Ramos (cell line): ENCODE measurements at regions not wholly inside any gene's neighbourhood (a gene's known extent, or its start where the extent isn't known, plus 50 kb on each side); places are given as distances from the start of the nearest gene placed in this dataset.

Source experiments
- in situ Hi-C: fragments of 300-500 bp; cut with MboI; formaldehyde crosslinking; loops from one replicate; pipeline ENCODE4 v1.14.3; 2022; ENCODE audit warnings: low sequenced_read_pairs; ENCODE audit not compliant: unreplicated experiment

DNA sequence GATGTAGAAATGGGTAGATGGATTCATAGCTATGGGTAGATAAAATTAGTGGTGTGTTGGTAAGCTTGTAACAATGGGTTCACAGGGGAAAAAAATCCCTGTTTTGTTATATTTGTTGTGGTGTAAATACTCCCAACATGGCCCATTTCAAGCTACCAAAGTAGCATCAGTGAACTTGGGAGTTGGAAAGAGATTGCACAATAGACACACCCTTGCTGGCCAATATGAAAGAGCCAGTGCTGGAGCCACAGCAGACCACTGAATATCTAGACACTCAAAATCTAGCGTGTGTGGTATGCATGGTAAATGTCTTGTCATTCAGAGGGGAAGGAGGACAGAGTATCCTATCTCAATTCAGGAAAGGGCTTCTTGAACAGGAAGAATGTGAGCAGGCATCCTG is 565.1 kb upstream of the SALL1 start:
- in situ Hi-C loops: no loop called here

DNA sequence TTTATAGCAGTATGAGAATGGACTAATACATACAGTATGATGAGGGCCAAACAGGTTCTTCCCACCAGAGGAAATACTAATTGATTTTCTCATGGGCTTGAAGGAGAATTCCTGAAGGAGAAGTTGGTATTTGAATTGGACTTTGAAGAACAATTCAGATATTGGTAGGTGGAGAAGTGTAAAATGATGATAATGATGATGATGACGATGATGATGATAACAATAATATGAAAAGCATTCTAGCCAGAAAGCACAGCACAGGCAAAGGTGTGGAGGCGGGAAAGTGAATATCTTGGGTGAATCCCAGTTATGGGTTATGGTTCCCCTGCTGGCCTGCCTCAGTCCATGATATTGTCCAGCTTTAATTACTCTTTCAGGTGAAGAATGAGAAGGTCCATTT is 562.4 kb upstream of the SALL1 start:
- in situ Hi-C loops: no loop called here

DNA sequence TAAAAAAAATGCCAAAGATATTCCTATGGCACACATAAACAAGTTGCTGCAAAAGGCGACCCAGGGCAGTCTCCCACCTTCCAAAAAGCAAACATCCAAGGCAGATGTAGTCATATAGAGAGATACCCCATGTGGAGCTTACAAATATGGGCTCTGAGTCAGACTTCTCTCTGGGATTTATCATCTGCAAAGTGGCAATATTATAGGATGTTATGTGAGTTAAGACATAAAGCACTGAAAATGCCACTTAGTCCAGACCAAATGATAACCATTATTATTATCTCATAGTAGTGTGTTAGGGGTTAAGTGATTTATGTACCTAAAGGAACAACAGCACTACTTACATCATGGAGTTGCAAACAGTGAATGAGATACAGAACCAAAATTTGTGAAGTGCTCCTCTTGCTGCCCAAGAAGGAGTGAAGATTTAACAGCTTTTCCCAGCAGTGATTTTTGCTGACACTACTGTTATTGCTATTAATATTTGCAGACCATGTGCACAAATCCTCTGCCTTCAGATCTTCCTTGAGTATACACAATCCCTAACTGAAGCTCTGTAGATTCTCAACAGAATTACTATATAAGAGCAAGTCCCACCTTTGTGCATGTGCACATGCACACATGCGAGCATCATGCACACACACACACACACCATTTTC is 560.0 kb upstream of the SALL1 start:
- in situ Hi-C loops: no loop called here

DNA sequence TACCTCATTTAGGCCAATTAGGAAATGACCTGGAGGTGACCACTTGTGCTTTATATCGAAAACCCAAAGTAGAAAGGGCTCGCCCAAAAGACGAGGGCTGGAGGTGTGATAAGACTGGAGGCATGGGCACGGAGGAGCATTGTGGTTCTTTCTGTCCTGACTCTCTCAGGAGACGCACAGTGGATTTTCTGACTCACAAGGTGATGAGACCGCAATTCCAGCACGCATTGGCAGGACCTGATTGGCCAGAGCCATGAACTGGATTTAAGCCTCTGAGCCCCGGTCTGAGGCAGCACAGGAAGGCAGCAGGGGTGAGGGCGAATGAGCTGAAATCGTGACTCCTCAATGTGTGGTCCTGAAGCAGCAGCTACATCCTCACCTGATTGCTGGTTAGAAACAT is 559.1 kb upstream of the SALL1 start:
- in situ Hi-C loops: no loop called here

DNA sequence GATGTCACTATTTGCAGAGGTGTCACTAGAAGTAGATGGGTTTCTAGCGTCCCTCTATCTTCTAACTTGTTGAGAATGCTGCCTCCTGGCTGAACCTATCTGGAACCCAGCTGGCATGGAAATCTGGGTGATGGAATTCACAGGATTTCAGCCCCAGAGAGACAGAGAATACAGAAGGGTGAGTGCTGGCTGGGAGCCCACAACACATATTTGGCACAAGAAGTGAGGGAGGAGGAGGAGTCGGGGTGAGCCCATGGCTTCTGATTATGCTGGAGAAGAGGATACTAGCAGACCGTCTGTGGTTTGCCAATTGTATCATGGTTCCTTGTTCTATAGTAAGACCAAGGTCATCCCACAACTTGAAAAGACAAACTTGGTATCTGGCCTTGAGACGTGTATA is 557.8 kb upstream of the SALL1 start:
- in situ Hi-C loops: no loop called here

DNA sequence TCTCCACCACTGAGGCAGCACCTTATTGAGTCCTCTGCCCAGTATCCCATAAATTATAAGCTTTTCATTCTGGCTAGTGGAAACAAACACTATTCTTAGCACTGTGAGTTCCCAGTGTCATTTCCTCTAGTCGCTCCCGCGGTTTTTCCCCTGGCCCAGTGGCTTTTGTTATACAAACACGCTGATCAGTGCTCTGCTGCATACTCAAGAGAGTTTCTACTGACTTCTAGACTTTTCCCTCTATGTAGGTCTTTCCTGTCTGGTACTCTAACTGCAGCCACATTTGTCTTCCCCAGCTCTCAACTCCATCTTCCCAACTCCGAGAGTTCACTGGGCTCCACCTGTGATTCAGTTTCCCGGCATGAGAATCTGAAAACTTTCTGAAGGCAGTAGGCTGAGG is 556.6 kb upstream of the SALL1 start:
- in situ Hi-C loops: no loop called here

DNA sequence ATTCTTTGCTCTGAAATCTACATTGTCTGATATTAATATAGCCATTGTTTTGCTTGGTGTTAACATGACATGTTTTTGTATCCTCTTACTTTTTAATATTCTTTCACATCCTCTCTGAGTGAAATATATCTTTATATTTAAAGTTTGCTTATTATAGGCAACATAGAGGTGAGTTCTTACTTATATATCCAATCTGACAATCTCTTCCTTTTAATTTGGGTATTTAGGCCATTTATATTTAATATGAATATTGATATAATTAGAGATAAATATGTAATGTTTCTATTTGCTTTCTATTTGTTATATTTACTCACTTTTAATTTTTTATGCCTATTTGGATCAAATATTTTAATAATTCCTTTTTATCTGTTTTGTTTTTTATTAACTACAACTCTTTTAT is 554.1 kb upstream of the SALL1 start:
- in situ Hi-C loops: no loop called here

DNA sequence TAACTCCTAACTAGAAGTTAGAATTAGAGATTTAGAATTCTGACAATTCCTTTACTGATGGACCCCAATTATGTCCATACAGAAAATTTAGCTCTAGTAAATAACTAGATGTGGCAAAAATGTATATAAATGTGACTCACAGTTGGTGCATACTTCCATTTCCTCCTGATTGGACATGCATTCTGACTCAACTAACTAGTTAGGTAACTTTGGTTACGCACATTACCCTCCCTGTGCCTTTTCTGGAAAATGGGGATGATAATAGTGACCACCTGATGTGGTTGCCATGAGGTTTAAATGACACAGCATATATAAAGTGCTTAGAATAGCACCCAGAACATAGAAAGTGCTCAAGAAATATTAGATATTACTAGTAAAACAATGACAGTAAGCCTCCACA is 550.0 kb upstream of the SALL1 start:
- in situ Hi-C loops: no loop called here

DNA sequence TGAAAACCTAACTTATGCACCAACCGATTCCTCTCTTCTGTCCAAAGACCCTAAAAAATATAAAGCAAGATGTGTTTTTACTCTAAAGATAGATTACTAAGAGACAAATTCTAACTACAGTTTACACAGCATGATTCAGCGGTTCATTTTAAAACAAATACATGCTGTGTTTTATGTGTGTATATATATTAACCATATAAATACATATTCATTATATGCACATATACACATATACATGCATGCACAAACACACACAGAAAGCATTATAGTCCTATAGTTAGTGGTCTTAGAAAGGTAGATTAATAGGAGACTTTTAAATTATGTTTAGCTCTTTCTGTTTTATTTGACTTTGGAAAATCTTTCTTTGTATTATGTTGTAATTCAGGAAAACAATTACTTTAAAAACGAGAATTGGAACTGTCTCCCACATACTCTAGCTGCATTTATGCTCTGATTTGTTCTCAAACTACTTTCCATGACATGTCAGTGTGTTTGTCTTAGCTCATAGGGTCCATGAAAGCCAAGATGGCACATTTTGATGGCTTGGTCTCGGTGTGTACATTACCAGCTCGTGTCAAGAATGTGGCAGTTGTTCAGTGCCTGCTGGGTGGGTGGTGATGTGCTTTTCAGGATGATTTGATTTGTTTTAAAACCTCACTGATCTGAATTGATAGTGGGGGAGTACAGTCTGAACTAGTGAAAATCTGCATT is 548.8 kb upstream of the SALL1 start:
- in situ Hi-C loops: no loop called here

DNA sequence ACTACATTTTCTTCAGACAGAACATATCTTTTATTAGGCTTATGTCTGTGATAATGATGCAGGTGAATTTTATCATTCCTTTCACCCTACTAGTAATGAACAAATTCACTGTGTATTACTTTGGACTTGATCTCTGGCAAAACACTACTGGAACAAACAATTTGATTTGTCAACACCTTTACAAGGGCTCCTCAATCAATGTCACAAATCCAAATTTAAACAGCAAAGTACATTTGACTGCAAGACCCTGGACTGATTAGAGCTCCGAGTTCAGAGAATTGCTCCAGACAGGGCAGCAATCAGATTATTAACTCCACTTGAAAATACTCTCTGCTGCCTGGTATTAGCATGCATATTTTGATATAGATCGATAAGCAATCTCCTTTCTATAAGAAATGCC is 547.6 kb upstream of the SALL1 start:
- in situ Hi-C loops: no loop called here

DNA sequence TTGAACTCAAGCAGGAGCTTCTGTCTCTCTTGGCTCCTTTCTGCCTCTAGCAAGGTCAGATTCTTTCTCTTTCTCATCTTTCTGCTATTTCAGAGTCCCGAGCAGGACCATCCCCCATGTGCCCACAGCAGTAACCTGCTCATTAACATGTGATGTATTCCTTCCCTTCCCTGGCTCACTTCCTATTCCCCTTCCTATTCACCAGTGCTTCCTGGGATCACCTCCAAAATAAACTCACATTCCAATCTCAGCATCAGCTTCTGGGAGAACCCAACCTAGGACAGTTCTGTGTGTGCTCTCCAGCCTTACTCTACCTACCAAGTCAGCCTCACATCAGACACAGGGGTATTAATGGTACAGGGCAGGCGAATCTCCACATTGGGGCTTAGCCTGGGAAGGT is 546.4 kb upstream of the SALL1 start:
- in situ Hi-C loops: no loop called here

DNA sequence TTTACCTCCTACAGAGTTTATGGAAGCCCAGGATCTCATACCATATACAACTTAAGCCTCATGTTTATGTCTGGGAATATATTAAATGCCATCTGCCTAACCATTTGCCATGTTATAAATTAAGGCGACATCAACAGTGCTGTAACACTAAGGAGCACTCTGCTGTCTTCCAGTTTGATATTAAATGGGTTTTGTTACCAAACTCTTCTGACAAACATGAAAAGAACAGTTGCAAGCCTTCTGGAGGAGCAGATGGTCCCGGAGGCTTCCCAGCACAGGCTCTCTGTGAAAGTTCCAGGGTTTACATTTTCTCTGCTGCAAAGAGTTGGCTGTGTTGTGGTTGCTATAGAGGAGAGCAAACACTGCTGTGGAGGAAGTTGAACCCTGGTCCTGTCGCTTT is 545.3 kb upstream of the SALL1 start:
- in situ Hi-C loops: no loop called here

DNA sequence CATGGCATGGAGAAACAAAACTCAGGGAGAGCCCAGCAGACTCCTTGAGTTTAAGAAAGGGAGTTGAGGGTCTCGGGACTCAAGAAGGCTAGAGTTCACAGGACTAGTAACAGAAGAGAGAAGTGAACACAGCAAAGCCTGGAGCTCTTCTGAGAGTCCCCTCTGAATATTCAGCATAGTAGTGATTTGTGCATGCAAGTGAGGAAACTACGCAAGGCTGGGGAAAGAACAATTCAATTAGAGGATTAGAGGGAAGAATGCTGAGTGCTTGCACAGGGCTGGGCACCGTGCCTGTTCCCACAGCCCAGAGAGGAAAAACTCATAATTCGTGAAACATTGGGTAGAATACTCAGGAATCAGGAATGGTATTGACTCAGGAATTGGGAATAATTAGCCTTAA is 540.0 kb upstream of the SALL1 start:
- in situ Hi-C loops: no loop called here

DNA sequence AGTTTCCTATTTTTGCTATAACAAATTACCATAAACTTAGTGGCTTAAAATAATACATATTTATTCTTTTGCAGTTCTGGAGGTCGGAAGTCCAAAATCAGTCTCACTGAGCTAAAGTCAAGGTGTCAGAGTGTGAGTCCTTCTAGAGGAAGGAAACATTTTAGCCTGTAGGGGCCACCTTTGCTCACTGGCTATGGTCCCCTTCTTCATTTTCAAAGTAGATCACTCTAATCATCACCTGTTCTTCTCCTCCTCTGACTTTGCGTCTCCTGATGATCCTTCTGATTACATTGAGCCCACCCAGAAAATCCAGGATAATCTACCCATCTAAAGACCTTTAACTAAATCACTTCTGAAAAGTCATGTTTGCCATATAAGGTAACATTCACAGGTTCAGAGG is 534.4 kb upstream of the SALL1 start:
- in situ Hi-C loops: no loop called here

DNA sequence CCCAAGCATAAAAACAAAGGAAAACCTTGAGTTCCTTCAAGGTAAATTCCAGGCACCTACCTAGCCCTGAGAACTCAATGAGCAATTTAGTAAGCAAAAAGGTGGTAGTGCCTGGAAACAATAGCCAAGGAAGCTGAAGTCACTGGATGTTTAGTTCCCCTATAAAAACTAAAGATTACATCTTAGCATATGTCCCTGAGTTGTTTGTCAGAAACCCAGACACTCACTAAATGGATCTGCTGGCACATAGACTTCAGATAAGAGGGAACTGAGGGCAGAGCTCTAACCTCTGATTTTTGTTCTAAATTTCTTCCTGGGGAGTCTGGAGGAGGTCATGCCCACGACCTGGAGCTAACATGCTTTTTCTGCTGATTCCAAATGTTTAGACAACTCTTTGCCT is 532.8 kb upstream of the SALL1 start:
- in situ Hi-C loops: no loop called here

DNA sequence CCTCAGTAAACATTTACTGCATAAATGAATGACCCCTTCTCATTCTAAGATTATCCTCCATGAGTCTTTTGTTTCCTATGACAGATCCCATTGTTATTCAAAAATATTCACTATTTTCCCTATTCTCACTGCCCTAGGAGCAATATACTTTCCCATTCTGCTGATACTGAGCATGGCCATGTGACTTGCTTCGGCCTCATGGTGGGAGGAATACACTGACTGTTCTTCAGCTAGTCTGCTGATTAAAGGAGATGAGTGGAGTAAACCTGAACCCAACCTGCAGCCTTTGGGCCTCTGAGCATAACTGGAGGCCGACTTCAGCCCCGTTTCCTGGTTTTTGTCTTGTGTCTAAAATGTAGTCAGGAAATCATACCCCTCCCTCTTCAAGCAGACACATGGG is 531.8 kb upstream of the SALL1 start:
- in situ Hi-C loops: no loop called here

DNA sequence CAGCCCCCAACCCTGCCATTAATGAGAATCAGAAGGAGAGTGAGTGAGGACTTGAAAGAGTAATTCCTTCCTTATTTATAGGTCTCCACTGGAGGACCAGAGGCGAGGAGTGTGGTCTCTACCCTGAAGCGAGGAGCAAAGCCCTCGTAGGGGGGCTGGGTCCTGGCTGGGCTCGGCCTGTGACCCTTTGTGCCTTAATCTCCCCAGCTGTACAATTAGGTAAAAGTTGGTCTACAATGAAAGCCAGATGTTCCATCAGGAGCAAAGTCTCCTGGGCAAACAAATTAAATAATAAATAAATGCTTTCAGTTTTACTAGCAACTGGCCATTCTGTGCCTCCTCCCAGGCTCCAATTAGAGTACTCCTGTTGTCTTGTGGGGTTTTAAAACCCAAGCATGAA is 523.5 kb upstream of the SALL1 start:
- in situ Hi-C loops: no loop called here

DNA sequence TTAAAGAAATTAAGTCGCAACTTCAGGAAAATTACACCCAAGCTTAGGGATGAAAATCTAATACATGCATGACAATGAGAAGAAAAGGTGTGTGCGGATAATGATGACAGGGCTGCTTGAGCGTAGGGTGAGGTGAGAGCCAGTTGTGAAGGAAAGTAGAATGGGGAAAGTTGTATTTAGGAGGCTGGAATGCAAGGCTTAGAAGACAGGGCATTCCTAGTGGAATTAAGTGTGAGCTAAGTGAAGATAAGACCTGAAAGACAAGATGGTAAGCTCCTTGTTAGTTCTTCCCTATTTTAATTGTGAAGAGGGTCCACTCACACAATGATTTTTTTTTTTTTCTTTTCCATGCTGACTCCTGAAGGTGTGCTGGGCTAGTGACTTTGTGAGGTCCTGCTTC is 519.5 kb upstream of the SALL1 start:
- in situ Hi-C loops: no loop called here

DNA sequence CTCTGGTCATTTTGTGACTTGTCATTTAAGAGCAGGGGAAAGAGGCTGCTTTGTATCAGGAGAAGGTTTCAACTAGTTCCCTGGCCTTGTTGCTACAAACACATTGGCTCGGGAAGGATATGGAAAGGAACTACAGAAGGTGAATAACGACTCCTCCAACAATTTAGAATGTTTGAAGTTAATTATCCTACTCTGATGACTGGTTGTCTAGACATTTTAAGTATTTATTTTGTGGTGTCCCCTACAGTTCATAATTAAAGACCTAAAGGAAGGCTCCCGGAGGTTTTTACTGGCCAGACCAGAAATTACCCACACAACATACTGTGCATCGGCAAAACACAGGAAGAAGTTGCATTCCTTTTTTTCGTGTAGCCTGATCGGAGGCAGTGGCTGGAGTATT is 515.8 kb upstream of the SALL1 start:
- in situ Hi-C loops: no loop called here

DNA sequence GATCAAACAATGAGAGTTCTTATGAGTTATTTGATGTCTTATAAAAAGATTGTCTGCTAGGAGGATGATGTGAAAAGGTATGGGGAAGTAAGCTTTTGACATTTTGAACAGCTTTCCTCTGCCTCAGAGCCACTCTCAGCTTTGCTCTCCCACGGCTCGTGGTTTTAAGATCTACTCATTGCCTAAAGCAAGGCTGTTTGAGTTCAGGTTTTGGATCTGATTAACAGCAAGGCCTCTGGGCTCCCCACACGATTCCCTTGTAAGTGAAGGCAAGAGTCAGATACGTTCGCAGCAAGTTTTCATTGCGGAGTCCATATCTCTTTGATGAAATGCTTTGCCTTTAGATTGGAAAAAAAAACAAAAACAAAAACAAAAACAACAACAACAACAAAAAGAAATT is 515.0 kb upstream of the SALL1 start:
- in situ Hi-C loops: no loop called here

DNA sequence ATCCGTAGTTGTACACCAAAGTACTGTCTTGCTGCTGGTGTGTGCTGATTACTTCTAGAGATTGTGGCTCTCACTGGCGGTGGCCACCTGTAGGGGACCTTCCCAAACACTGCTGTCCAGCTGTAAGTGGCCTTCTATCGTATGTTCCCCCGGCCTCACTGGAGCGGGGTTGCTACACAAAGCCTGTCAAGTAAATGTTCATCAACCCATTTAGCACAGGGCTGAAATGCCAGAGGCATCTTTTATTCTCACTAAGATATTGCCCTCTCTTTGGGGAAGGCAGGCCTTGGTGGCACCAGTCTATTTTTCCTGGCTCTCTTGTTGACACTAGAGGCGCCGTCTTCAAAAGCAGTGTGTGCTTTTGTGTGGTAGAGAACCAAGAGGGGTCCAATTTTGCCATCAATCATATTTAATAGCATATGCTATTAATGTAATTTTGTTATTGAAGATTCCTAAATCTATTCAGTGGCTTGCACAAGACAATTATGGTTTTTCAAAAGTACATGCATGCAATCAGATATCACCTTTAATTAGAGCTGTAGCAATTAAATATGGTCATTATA is 514.4 kb upstream of the SALL1 start:
- in situ Hi-C loops: no loop called here

DNA sequence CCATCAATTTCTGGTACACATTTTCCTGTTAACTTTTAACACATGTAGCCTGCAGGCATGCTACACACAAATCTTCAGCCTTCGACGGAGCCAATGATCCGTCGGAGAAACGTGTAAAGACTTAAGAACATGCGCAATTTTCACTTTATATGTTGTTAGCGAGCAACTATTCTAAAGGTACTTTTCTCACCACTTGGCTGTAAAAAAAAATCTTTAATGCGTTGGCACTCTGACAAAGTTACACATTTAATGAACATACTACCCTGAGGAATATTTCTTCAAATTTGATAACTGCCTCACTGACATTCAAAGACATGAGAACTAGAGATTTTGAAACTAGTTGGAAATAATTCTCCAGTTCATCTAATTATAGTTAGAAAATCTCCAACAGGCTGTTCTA is 507.5 kb upstream of the SALL1 start:
- in situ Hi-C loops: no loop called here
